ENCODE measurements at regions not wholly inside any gene's neighbourhood (a gene's known extent, or its start where the extent isn't known, plus 50 kb on each side); places are given as distances from the start of the nearest gene placed in this dataset.
"Not testable (repeated sequence)": the region's sequence is repeated elsewhere in the genome, so short reads cannot be mapped to it uniquely, and the experiment has no call there.

- no peak for DNase-seq
Observed at GRCh38 chr11:90704510-90704909, 481.7 kb upstream of the CHORDC1 start.

- no peak for DNase-seq
Observed at GRCh38 chr11:90701716-90702115, 478.9 kb upstream of the CHORDC1 start.

GRCh38 chr11:90700789-90701439, 478.1 kb upstream of the CHORDC1 start:
- no peak for DNase-seq

GRCh38 chr11:90699791-90700400, 477.0 kb upstream of the CHORDC1 start:
- no peak for DNase-seq

GRCh38 chr11:90698238-90698637, 475.4 kb upstream of the CHORDC1 start:
- no peak for DNase-seq

GRCh38 chr11:90675496-90675895, 452.6 kb upstream of the CHORDC1 start:
- DNase-seq, result not testable (repeated sequence)

GRCh38 chr11:90669094-90669493, 446.2 kb upstream of the CHORDC1 start:
- DNase-seq, result no peak

GRCh38 chr11:90668502-90668901, 445.7 kb upstream of the CHORDC1 start:
- DNase-seq, result no peak

GRCh38 chr11:90661233-90661632, 438.4 kb upstream of the CHORDC1 start:
- no peak for DNase-seq

- DNase-seq, result no peak
Observed at GRCh38 chr11:90656171-90656570, 433.3 kb upstream of the CHORDC1 start.

- no peak for DNase-seq
Observed at GRCh38 chr11:90650153-90650552, 427.3 kb upstream of the CHORDC1 start.

GRCh38 chr11:90646706-90647105, 423.9 kb upstream of the CHORDC1 start:
- DNase-seq, result no peak

GRCh38 chr11:90646266-90646665, 423.4 kb upstream of the CHORDC1 start:
- DNase-seq, result no peak

- DNase-seq, result no peak
Observed at GRCh38 chr11:90639461-90639993, 416.7 kb upstream of the CHORDC1 start.

GRCh38 chr11:90635886-90636285, 413.0 kb upstream of the CHORDC1 start:
- no peak for DNase-seq

GRCh38 chr11:90635151-90635550, 412.3 kb upstream of the CHORDC1 start:
- no peak for DNase-seq

- no peak for DNase-seq
Observed at GRCh38 chr11:90630176-90630575, 407.3 kb upstream of the CHORDC1 start.

GRCh38 chr11:90629229-90629806, 406.5 kb upstream of the CHORDC1 start:
- DNase-seq, result no peak

GRCh38 chr11:90614318-90614717, 391.5 kb upstream of the CHORDC1 start:
- no peak for DNase-seq

GRCh38 chr11:90613037-90613436, 390.2 kb upstream of the CHORDC1 start:
- not testable (repeated sequence) for DNase-seq

GRCh38 chr11:90606721-90607120, 383.9 kb upstream of the CHORDC1 start:
- DNase-seq, result no peak

- DNase-seq, result no peak
Observed at GRCh38 chr11:90601261-90601660, 378.4 kb upstream of the CHORDC1 start.

- DNase-seq, result no peak
Observed at GRCh38 chr11:90594658-90595057, 371.8 kb upstream of the CHORDC1 start.

GRCh38 chr11:90593099-90593498, 370.2 kb upstream of the CHORDC1 start:
- no peak for DNase-seq

Measured in NCI-H1105 treated with DMSO at 0.1 percent for 48 hours (cell line).